K562 (cell line): ENCODE measurements at regions not wholly inside any gene's neighbourhood (a gene's known extent, or its start where the extent isn't known, plus 50 kb on each side); places are given as distances from the start of the nearest gene placed in this dataset.

ENCODE experiments used
- ATAC-seq: fragments of 200-7000 bp; cut with Tn5 transposase; 3 replicates; pipeline ENCODE4 v1.9.1; 2020; ENCODE audit warnings: moderate library complexity
- BruUV-seq: library from RNA; stranded (reverse); fragments of 400-500 nt; replicated peaks from 2 replicates; lab custom pipeline; 2021; lab: Mats Ljungman, UMichigan
- CTCF ChIA-PET: fragments of 300-600 bp; formaldehyde crosslinking; extraction: SDS; loops from one replicate; lab custom pipeline; 2021; ENCODE audit warnings: low intra/inter-chr PET ratio; lab: Yijun Ruan, JAX
- POLR2A ChIA-PET: fragments of 300-600, 350-650 bp; sonication (Branson Sonifier 250); formaldehyde crosslinking; extraction: SDS; loops from one replicate; lab custom pipeline; 2021; ENCODE audit warnings: antibody characterized with exemption, inconsistent platforms; lab: Yijun Ruan, JAX
- DNase-seq, 4 experiments: peaks; one replicate each; pipeline versions ENCODE4 v3.0.0 to v3.0.0-alpha.2; 2011 to 2018; ENCODE audit warnings: low spot score in 3 of 4, mixed read lengths in 3 of 4; ENCODE audit errors: extremely low read depth in 1 of 4
- FAIRE-seq: peaks from 2 replicates; lab custom pipeline; 2011; peaks lifted over from hg19 to GRCh38; lab: Jason Lieb, UNC
- H2AFZ ChIP-seq: 2 replicates; pipeline ENCODE4 v1.6.0; 2011; ENCODE audit warnings: low read depth, low read length, control low read depth, inconsistent platforms
- H3K27ac ChIP-seq: fragments of 200-600 bp; 3 replicates; pipeline ENCODE4 v1.8.0; 2011; ENCODE audit warnings: low read depth, mild to moderate bottlenecking, control low read depth, inconsistent platforms, low read length, moderate library complexity, mixed read lengths; ENCODE audit errors: extremely low read depth
- H3K27me3 ChIP-seq, 2 experiments: fragments of 300-600 bp in 1 of 2; 2 replicates in 1 of 2; 3 replicates in 1 of 2; pipeline versions ENCODE4 v1.6.0 to v1.8.0; 2011; ENCODE audit warnings: inconsistent platforms in 2 of 2, low read length in 2 of 2, mild to moderate bottlenecking in 1 of 2, mixed read lengths in 1 of 2, moderate library complexity in 1 of 2; ENCODE audit not compliant: control insufficient read depth in 2 of 2, insufficient read depth in 2 of 2
- H3K36me3 ChIP-seq: fragments of 300-600 bp; 3 replicates; pipeline ENCODE4 v1.8.0; 2011; ENCODE audit warnings: mild to moderate bottlenecking, low read length, inconsistent platforms; ENCODE audit not compliant: control insufficient read depth, insufficient read depth
- H3K4me1 ChIP-seq, 2 experiments: fragments of 200-600 bp in 1 of 2; replicated peaks in 1 of 2; 2 replicates in 1 of 2; 3 replicates in 1 of 2; pipeline versions ENCODE4 v1.5.1 to v1.8.0; 2011; ENCODE audit warnings: inconsistent platforms in 2 of 2, low read length in 2 of 2, mild to moderate bottlenecking in 1 of 2, mixed read lengths in 1 of 2, moderate library complexity in 1 of 2; ENCODE audit not compliant: control insufficient read depth in 2 of 2, insufficient read depth in 2 of 2
- H3K4me2 ChIP-seq: 2 replicates; pipeline ENCODE4 v1.6.1; 2011; ENCODE audit warnings: low read length, control low read depth, inconsistent platforms, mixed read lengths; ENCODE audit not compliant: insufficient read depth
- H3K4me3 ChIP-seq: fragments of 200-600 bp; sonication (generic), shearing (Covaris generic); 2 replicates; pipeline ENCODE4 v1.5.1; 2016; ENCODE audit warnings: control low read depth, inconsistent platforms
- H3K79me2 ChIP-seq: fragments of 200-600 bp; 3 replicates; pipeline ENCODE4 v1.8.0; 2011; ENCODE audit warnings: low read length, inconsistent platforms; ENCODE audit not compliant: control insufficient read depth, insufficient read depth
- H3K9ac ChIP-seq, 2 experiments: 2 replicates each; pipeline versions ENCODE4 v1.6.0 to v1.6.1; 2011; ENCODE audit warnings: low read depth in 2 of 2, low read length in 2 of 2, control low read depth in 1 of 2, inconsistent platforms in 1 of 2, mild to moderate bottlenecking in 1 of 2, mixed read lengths in 1 of 2; ENCODE audit not compliant: insufficient read depth in 1 of 2
- H3K9me1 ChIP-seq: one replicate; pipeline ENCODE4 v1.6.0; 2011; ENCODE audit warnings: inconsistent platforms, mild to moderate bottlenecking, low read length, moderate library complexity; ENCODE audit not compliant: control insufficient read depth, insufficient read depth
- H3K9me3 ChIP-seq: replicated peaks from 2 replicates; pipeline ENCODE4 v1.5.1; 2011; ENCODE audit warnings: low read depth, low read length, inconsistent platforms; ENCODE audit not compliant: control insufficient read depth, insufficient read depth
- H4K20me1 ChIP-seq: replicated peaks from 2 replicates; pipeline ENCODE4 v1.6.1; 2011; ENCODE audit warnings: low read length, inconsistent platforms, mixed read lengths; ENCODE audit not compliant: control insufficient read depth, insufficient read depth
- BRD9 ChIP-seq: fragments of 450-650 bp; IDR thresholded peaks from 2 replicates; pipeline ENCODE4 v1.6.1; 2018; ENCODE audit warnings: low read depth; ENCODE audit not compliant: partially characterized antibody
- ESRRA ChIP-seq: fragments of 450-650 bp; IDR thresholded peaks from 2 replicates; pipeline ENCODE4 v1.6.1; 2014; ENCODE audit warnings: low read depth, mild to moderate bottlenecking, moderate library complexity, borderline replicate concordance
- FOXK2 ChIP-seq, 2 experiments: fragments of 450-650 bp; IDR thresholded peaks in 1 of 2; conservative IDR thresholded peaks in 1 of 2; 2 replicates each; pipeline ENCODE4 v1.6.1; 2016; ENCODE audit warnings: low read depth in 2 of 2, mild to moderate bottlenecking in 1 of 2
- FUS ChIP-seq: fragments of 200-400 bp; formaldehyde crosslinking; optimal IDR thresholded peaks from 2 replicates; pipeline ENCODE3; 2017; ENCODE audit warnings: low read depth, low read length
- GTF2A2 ChIP-seq: IDR thresholded peaks from 2 replicates; pipeline ENCODE4 v1.6.1; 2016; ENCODE audit warnings: mild to moderate bottlenecking, missing genetic modification characterization, missing compliant biosample characterization
- HSF4 ChIP-seq: fragments of 250-450 bp; sonication (Bioruptor Pico); IDR thresholded peaks from 2 replicates; pipeline ENCODE4 v2.1.2; 2022; ENCODE audit warnings: mild to moderate bottlenecking, moderate library complexity, borderline replicate concordance
- KAT7 ChIP-seq: sonication (generic); formaldehyde crosslinking; IDR thresholded peaks from 2 replicates; pipeline ENCODE4 v1.8.0; 2022; ENCODE audit warnings: missing genetic modification reagents, mild to moderate bottlenecking, borderline replicate concordance
- KLF6 ChIP-seq: fragments of 250-450 bp; sonication (Bioruptor Pico); IDR thresholded peaks from 2 replicates; pipeline ENCODE4 v1.4.0; 2020; ENCODE audit warnings: mild to moderate bottlenecking, moderate library complexity, borderline replicate concordance
- MAFK ChIP-seq: IDR thresholded peaks from 2 replicates; pipeline ENCODE4 v1.6.1; 2011; ENCODE audit warnings: low read length, improper control_type of control experiment
- MTA1 ChIP-seq: fragments of 450-650 bp; IDR thresholded peaks from 2 replicates; pipeline ENCODE4 v1.6.1; 2017; ENCODE audit warnings: borderline replicate concordance
- MTA3 ChIP-seq: fragments of 450-650 bp; formaldehyde crosslinking; IDR thresholded peaks from 2 replicates; pipeline ENCODE4 v1.6.1; 2017; ENCODE audit warnings: mild to moderate bottlenecking, borderline replicate concordance
- PHTF2 ChIP-seq: fragments of 250-450 bp; sonication (Bioruptor Pico); IDR thresholded peaks from 2 replicates; pipeline ENCODE4 v1.5.0; 2021; ENCODE audit warnings: mild to moderate bottlenecking
- RBFOX2 ChIP-seq: fragments of 200-400 bp; formaldehyde crosslinking; IDR thresholded peaks from 2 replicates; pipeline ENCODE4 v1.6.1; 2017; ENCODE audit warnings: low read depth, mild to moderate bottlenecking, low read length, moderate library complexity
- SRF ChIP-seq, 2 experiments: fragments of 250-450, 450-650 bp in 1 of 2; sonication (Bioruptor Pico) in 1 of 2; sonication (generic) in 1 of 2; formaldehyde crosslinking; IDR thresholded peaks; 2 replicates each; pipeline versions ENCODE4 v1.5.0 to v1.5.1; 2020 to 2022; ENCODE audit warnings: mild to moderate bottlenecking in 1 of 2, missing genetic modification reagents in 1 of 2
- TAF15 ChIP-seq: fragments of 200-400 bp; formaldehyde crosslinking; IDR thresholded peaks from 2 replicates; pipeline ENCODE4 v1.6.1; 2017; ENCODE audit warnings: mild to moderate bottlenecking, low read depth, low read length, moderate library complexity
- TCF3 ChIP-seq: sonication (generic); formaldehyde crosslinking; IDR thresholded peaks from 2 replicates; pipeline ENCODE4 v1.4.0; 2020; ENCODE audit warnings: mild to moderate bottlenecking, missing genetic modification reagents
- TEAD1 ChIP-seq, 2 experiments: fragments of 450-650 bp in 1 of 2; sonication (generic) in 1 of 2; formaldehyde crosslinking; IDR thresholded peaks; 2 replicates each; pipeline versions ENCODE4 v1.4.0 to v1.8.0; 2020 to 2022; ENCODE audit warnings: mild to moderate bottlenecking in 2 of 2, missing genetic modification reagents in 1 of 2
- TRIM24 ChIP-seq, 2 experiments: fragments of 450-650 bp; IDR thresholded peaks; 2 replicates each; pipeline ENCODE4 v1.6.1; 2016
- ZFX ChIP-seq: sonication (generic); formaldehyde crosslinking; IDR thresholded peaks from 2 replicates; pipeline ENCODE4 v1.8.0; 2022; ENCODE audit warnings: mild to moderate bottlenecking, missing genetic modification reagents, moderate library complexity
- ZKSCAN8 ChIP-seq: fragments of 200-800 bp; sonication (Bioruptor generic); IDR thresholded peaks from 2 replicates; pipeline ENCODE4 v1.6.1; 2016; ENCODE audit warnings: missing genetic modification characterization, missing compliant biosample characterization
- ZNF76 ChIP-seq: fragments of 250-450 bp; sonication (Bioruptor Pico); IDR thresholded peaks from 2 replicates; pipeline ENCODE4 v1.4.0; 2020; ENCODE audit warnings: mild to moderate bottlenecking, moderate library complexity, borderline replicate concordance
- ZNF79 ChIP-seq: fragments of 250-450 bp; sonication (Bioruptor Pico); IDR thresholded peaks from 2 replicates; pipeline ENCODE4 v1.4.0; 2020; ENCODE audit warnings: low read depth, mild to moderate bottlenecking, moderate library complexity
- WGBS: fragments of 100-300 bp; shearing (Covaris generic); methylation state at CpG from one replicate; pipeline ENCODE4 v1.1.6; 2016; ENCODE audit warnings: low coverage, mixed read lengths; ENCODE audit not compliant: insufficient coverage; ENCODE audit errors: missing lambda C conversion rate; 5-methylcytosine and 5-hydroxymethylcytosine counted together
- in situ Hi-C: fragments of 300-500 bp; cut with MboI; formaldehyde crosslinking; loops from 4 replicates; pipeline ENCODE4 v1.15.0; 2018; ENCODE audit warnings: inconsistent platforms, mixed read lengths
- intact Hi-C: fragments of 100-400 bp; cut with micrococcal nuclease; formaldehyde crosslinking; loops from 2 replicates; pipeline ENCODE4 v1.14.2; 2022
- TF ChIP-seq, protein P1 (sequence below): fragments of 250-450 bp; sonication (Bioruptor Pico); IDR thresholded peaks from 2 replicates; pipeline ENCODE4 v1.5.0; 2021
- TF ChIP-seq, protein P2 (sequence below): sonication (generic); formaldehyde crosslinking; IDR thresholded peaks from 2 replicates; pipeline ENCODE4 v1.8.0; 2023; ENCODE audit warnings: mild to moderate bottlenecking, missing genetic modification reagents

DNA sequence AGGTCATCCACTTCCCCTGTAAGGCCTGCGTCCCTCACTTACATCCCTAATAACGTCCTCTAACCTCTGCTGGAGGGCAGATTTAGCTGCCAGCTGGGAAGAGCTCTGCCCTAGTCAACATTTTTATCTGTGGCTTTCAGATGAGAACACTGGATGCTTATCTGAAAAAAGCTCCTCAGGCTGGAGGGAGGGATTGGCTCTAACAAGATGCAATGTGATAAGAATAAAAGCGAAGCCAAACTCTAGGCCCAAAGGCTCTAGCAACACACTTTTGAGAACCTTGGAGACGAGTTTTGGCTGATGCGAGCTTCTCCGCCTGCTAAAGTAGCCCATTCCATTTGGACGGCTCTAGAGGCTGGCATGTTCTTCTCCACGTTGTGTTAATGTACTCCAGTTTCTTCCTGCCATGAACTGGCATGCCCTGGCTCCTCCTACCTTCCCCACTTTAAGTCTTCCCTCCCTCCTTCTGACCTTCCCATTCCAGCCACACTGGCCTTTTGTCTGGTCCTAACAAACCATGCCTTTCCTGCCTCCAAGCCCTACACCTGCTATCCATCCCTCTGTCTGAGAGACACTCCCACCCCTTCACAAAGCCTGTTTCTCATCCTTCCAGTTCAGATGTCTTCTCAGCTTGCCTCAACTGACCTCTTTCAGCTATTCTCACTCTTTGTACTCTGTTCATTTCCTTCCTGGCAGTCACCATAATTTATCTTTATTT lies 62.5 kb upstream of the ATRNL1 start:
- H3K27ac ChIP-seq, result no peak overlapping the region
- no peaks in the 10 kb centered on the region for H3K79me2 ChIP-seq
- BruUV-seq, result no TSS peak
- H3K4me3 ChIP-seq, result no peak overlapping the region
- H3K9ac ChIP-seq, result no peak overlapping the region
- intact Hi-C loops, result no loop called here
- H3K27me3 ChIP-seq, result peaks cover 0 to 5% of the 10 kb centered on the region in 2 experiments; a peak in 1 of 5 replicates
- H2AFZ ChIP-seq, result no peak overlapping the region
- peak in 1 of 4 experiments; percentile 1 for DNase-seq
- H3K4me2 ChIP-seq, result no peak overlapping the region
- 0% methylated on average over 7 of the region's 8 CpGs for WGBS
- H3K36me3 ChIP-seq, result no peaks in the 10 kb centered on the region
- ChIA-PET CTCF (no interaction called here), POLR2A (no interaction called here)
- H3K9me1 ChIP-seq, result no peaks in the 10 kb centered on the region
- in situ Hi-C loops, result no loop called here
- FAIRE-seq, result no peak
- H4K20me1 ChIP-seq, result no peaks in the 10 kb centered on the region
- H3K4me1 ChIP-seq, result no peaks in the 10 kb centered on the region
- H3K9me3 ChIP-seq, result no peaks in the 10 kb centered on the region
- ATAC-seq, result no peak
- no peak for TF ChIP-seq PHTF2 (CRISPR knock-in tag)
- no peak for TF ChIP-seq ZFX (CRISPR knock-in tag)
- no peak for TF ChIP-seq TRIM24 (IDR thresholded peaks at IDR 0.05)
- TF ChIP-seq HSF4 (CRISPR knock-in tag), result no peak
- no peak for TF ChIP-seq FUS
- no peak for TF ChIP-seq BRD9
- TF ChIP-seq KLF6 (CRISPR knock-in tag), result no peak
- TF ChIP-seq TCF3 (CRISPR knock-in tag), result no peak
- TF ChIP-seq MTA3, result no peak
- TF ChIP-seq MTA1, result no peak
- TF ChIP-seq ZKSCAN8 (CRISPR knock-in tag), result no peak
- TF ChIP-seq, protein P1, sequence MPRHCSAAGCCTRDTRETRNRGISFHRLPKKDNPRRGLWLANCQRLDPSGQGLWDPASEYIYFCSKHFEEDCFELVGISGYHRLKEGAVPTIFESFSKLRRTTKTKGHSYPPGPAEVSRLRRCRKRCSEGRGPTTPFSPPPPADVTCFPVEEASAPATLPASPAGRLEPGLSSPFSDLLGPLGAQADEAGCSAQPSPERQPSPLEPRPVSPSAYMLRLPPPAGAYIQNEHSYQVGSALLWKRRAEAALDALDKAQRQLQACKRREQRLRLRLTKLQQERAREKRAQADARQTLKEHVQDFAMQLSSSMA (CRISPR knock-in tag), result no peak
- TF ChIP-seq KAT7, result no peak
- no peak for TF ChIP-seq GTF2A2 (tag)
- no peak for TF ChIP-seq ZNF76 (CRISPR knock-in tag)
- TF ChIP-seq, protein P2, sequence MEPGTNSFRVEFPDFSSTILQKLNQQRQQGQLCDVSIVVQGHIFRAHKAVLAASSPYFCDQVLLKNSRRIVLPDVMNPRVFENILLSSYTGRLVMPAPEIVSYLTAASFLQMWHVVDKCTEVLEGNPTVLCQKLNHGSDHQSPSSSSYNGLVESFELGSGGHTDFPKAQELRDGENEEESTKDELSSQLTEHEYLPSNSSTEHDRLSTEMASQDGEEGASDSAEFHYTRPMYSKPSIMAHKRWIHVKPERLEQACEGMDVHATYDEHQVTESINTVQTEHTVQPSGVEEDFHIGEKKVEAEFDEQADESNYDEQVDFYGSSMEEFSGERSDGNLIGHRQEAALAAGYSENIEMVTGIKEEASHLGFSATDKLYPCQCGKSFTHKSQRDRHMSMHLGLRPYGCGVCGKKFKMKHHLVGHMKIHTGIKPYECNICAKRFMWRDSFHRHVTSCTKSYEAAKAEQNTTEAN (CRISPR knock-in tag), result no peak
- TF ChIP-seq RBFOX2, result no peak
- no peak for TF ChIP-seq TAF15
- TF ChIP-seq ZNF79, result no peak
- TF ChIP-seq ESRRA, result peak; percentile 27; the same call in 1 of the 2 replicates
- TF ChIP-seq FOXK2 (conservative IDR thresholded peaks at IDR 0.05 in 1 of 2, IDR thresholded peaks at IDR 0.05 in 1 of 2; ENCODE audit: low read depth in 2 of 2), result no peak
- no peak for TF ChIP-seq SRF (CRISPR knock-in tag; IDR thresholded peaks at IDR 0.05)
- no peak for TF ChIP-seq MAFK
- TF ChIP-seq TEAD1 (CRISPR knock-in tag; IDR thresholded peaks at IDR 0.05), result no peak
